ENCODE measurements at regions not wholly inside any gene's neighbourhood (a gene's known extent, or its start where the extent isn't known, plus 50 kb on each side); places are given as distances from the start of the nearest gene placed in this dataset.

- peak in 1 of 2 donors; percentile 36 for DNase-seq (ENCODE audit: low spot score in 2 of 2)
- intact Hi-C loops (cut with DNase I; ENCODE audit: low total_unique reads), result no loop called here
- Histone ChIP-seq H3K4me3 (no peak overlapping the region), H3K4me1 (no peaks in the 10 kb centered on the region), H3K27ac (no peak overlapping the region), H3K36me3 (no peaks in the 10 kb centered on the region), H3K9me3 (peaks cover 0 to 6% of the 10 kb centered on the region in 2 donors), H3K27me3 (no peaks in the 10 kb centered on the region)
- TF ChIP-seq CTCF (IDR thresholded peaks at IDR 0.05) (no peak), POLR2AphosphoS5 (IDR thresholded peaks at IDR 0.05) (no peak), POLR2A (IDR thresholded peaks at IDR 0.05) (no peak)
Observed at GRCh38 chr7:156005202-156005691, 193.0 kb upstream of the SHH start.

- no peak overlapping the region for H3K27ac ChIP-seq
- intact Hi-C loops (cut with DNase I; ENCODE audit: low total_unique reads), result no loop called here
- peak in 1 of 2 donors; percentile 31 for DNase-seq (ENCODE audit: low spot score in 2 of 2)
- H3K36me3 ChIP-seq, result no peaks in the 10 kb centered on the region
- peaks cover 0 to 6% of the 10 kb centered on the region in 2 donors for H3K9me3 ChIP-seq
- H3K4me3 ChIP-seq, result no peak overlapping the region
- TF ChIP-seq POLR2A (IDR thresholded peaks at IDR 0.05) (no peak), CTCF (IDR thresholded peaks at IDR 0.05) (no peak), POLR2AphosphoS5 (IDR thresholded peaks at IDR 0.05) (no peak)
- H3K27me3 ChIP-seq, result no peaks in the 10 kb centered on the region
- H3K4me1 ChIP-seq, result no peaks in the 10 kb centered on the region
Observed at GRCh38 chr7:156004265-156005201, 192.3 kb upstream of the SHH start.

- Histone ChIP-seq H3K9me3 (peaks cover 0 to 6% of the 10 kb centered on the region in 2 donors), H3K4me3 (no peak overlapping the region), H3K4me1 (no peaks in the 10 kb centered on the region), H3K27ac (no peak overlapping the region), H3K36me3 (no peaks in the 10 kb centered on the region), H3K27me3 (peaks cover 0 to 10% of the 10 kb centered on the region in 2 donors)
- no peak for TF ChIP-seq CTCF (IDR thresholded peaks at IDR 0.05)
- TF ChIP-seq POLR2AphosphoS5 (IDR thresholded peaks at IDR 0.05), result no peak
- TF ChIP-seq POLR2A (IDR thresholded peaks at IDR 0.05), result no peak
- DNase-seq (ENCODE audit: low spot score in 2 of 2), result peak in 1 of 2 donors; percentile 19
- intact Hi-C loops (cut with DNase I; ENCODE audit: low total_unique reads), result no loop called here
Observed at GRCh38 chr7:156003220-156004162, 191.2 kb upstream of the SHH start.

- TF ChIP-seq CTCF (IDR thresholded peaks at IDR 0.05) (no peak), POLR2A (IDR thresholded peaks at IDR 0.05) (no peak), POLR2AphosphoS5 (IDR thresholded peaks at IDR 0.05) (no peak)
- H3K27ac ChIP-seq, result no peak overlapping the region
- H3K4me1 ChIP-seq, result no peaks in the 10 kb centered on the region
- H3K36me3 ChIP-seq, result no peaks in the 10 kb centered on the region
- peak in 1 of 2 donors; percentile 22 for DNase-seq (ENCODE audit: low spot score in 2 of 2)
- peaks cover 0 to 6% of the 10 kb centered on the region in 2 donors for H3K9me3 ChIP-seq
- peaks cover 0 to 19% of the 10 kb centered on the region in 2 donors for H3K27me3 ChIP-seq
- intact Hi-C loops (cut with DNase I; ENCODE audit: low total_unique reads), result no loop called here
- H3K4me3 ChIP-seq, result no peak overlapping the region
Observed at GRCh38 chr7:156002362-156003066, 190.3 kb upstream of the SHH start.

All from breast epithelium (tissue), 4 donors.